GM12865 (cell line): ENCODE measurements at regions not wholly inside any gene's neighbourhood (a gene's known extent, or its start where the extent isn't known, plus 50 kb on each side); places are given as distances from the start of the nearest gene placed in this dataset.

Source experiments
- DNase-seq: peaks from one replicate; pipeline ENCODE4 v3.0.0; 2010; ENCODE audit warnings: low read depth
- H3K4me3 ChIP-seq: 2 replicates; pipeline ENCODE4 v1.5.1; 2011; ENCODE audit warnings: mild to moderate bottlenecking, low read depth, low read length, control low read depth
- CTCF ChIP-seq: IDR thresholded peaks from 2 replicates; pipeline ENCODE4 v1.5.1; 2011; ENCODE audit warnings: low read length, control low read depth, low read depth, inconsistent platforms; ENCODE audit not compliant: insufficient read depth; ENCODE audit errors: missing control alignments

- no peak for DNase-seq
- H3K4me3 ChIP-seq, result no peak overlapping the region
- TF ChIP-seq CTCF, result no peak
Observed at GRCh38 chr16:76193906-76194615, 83.1 kb upstream of the CNTNAP4 start.

- no peak for DNase-seq
- TF ChIP-seq CTCF, result no peak
Observed at GRCh38 chr16:76194616-76195015, 82.6 kb upstream of the CNTNAP4 start.

GRCh38 chr16:76195056-76195455 is 82.1 kb upstream of the CNTNAP4 start:
- no peak overlapping the region for H3K4me3 ChIP-seq
- DNase-seq, result no peak
- no peak for TF ChIP-seq CTCF

More at GRCh38 chr16:76194616-76195015, 82.6 kb upstream of the CNTNAP4 start:
- no peak overlapping the region for H3K4me3 ChIP-seq

- H3K4me3 ChIP-seq, result no peak overlapping the region
- no peak for TF ChIP-seq CTCF
- DNase-seq, result no peak
Observed at GRCh38 chr16:76195648-76196047, 81.6 kb upstream of the CNTNAP4 start.

- DNase-seq, result no peak
- H3K4me3 ChIP-seq, result no peak overlapping the region
- no peak for TF ChIP-seq CTCF
Observed at GRCh38 chr16:76197900-76198299, 79.3 kb upstream of the CNTNAP4 start.

- TF ChIP-seq CTCF, result no peak
- DNase-seq, result no peak
- no peak overlapping the region for H3K4me3 ChIP-seq
Observed at GRCh38 chr16:76199681-76200220, 77.5 kb upstream of the CNTNAP4 start.

- no peak for DNase-seq
- H3K4me3 ChIP-seq, result no peak overlapping the region
- TF ChIP-seq CTCF, result no peak
Observed at GRCh38 chr16:76201385-76201784, 75.8 kb upstream of the CNTNAP4 start.
